ENCODE measurements at regions not wholly inside any gene's neighbourhood (a gene's known extent, or its start where the extent isn't known, plus 50 kb on each side); places are given as distances from the start of the nearest gene placed in this dataset.

DNA sequence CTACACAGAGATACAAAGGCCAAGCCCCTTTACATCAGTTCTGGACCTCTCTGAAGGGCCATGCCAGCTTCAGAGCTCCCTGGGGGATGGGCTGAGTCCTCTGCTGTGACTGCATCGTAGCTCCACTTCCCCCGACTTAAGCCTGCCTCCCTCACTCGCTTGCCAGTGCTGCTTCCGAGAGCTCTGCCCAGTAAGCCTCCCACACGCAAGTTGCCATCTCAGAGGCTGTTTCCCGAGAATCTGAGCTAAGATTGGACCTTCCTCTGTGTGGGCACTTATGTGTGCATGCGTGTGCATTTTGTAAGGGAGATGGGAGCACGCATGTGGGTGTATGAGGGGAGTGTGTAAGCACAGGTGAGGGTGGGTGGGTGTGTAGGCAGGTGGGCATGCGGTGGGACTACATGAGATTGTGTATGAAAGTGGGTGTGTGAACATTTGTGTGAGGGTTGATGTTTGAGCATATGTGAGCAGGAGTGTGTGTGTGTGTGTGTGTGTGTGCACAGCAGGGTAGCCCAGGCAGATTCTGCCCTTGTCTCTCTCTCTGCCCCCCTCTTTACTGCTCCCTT, 163.0 kb upstream of the SYT13 start:
- H3K27ac ChIP-seq (ENCODE audit: poor library complexity, severe bottlenecking) = no peak overlapping the region

DNA sequence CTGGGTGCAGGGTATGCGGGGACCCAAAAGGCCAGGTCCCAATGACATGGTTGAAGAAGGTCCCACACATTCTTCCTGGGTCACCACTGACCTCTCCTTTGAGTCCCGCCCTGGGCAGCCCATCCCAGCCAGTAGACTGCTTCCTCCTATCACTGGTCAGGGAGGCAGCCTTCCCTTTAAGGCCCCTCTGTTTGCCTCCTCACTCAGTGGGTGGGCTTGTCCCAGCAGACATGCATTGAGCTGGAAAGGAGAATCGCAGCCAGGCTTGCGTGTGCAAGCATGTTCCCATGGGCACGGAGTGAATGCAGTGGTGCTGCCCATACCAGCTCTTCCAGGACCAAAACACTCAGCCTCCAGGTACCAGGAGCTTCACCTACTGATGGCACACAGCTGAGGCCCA, 162.4 kb upstream of the SYT13 start:
- ATAC-seq (ENCODE audit: low read depth) = no peak
- Histone ChIP-seq H3K27me3 (ENCODE audit: insufficient read depth, poor library complexity, severe bottlenecking) (no peaks in the 10 kb centered on the region), H3K4me3 (ENCODE audit: severe bottlenecking) (no peak overlapping the region), H3K4me1 (ENCODE audit: insufficient read depth, poor library complexity, severe bottlenecking) (no peaks in the 10 kb centered on the region), H3K9me3 (ENCODE audit: severe bottlenecking) (no peaks in the 10 kb centered on the region), H3K27ac (ENCODE audit: poor library complexity, severe bottlenecking) (no peak overlapping the region), H3K36me3 (ENCODE audit: low read depth) (no peaks in the 10 kb centered on the region)
- no peak for DNase-seq (ENCODE audit: low spot score)
- TF ChIP-seq CTCF (IDR thresholded peaks at IDR 0.05; ENCODE audit: poor library complexity, severe bottlenecking) = no peak

More for the DNA sequence above, 163.0 kb upstream of the SYT13 start:
- Histone ChIP-seq H3K36me3 (ENCODE audit: low read depth) (no peaks in the 10 kb centered on the region), H3K9me3 (ENCODE audit: severe bottlenecking) (no peaks in the 10 kb centered on the region), H3K4me1 (ENCODE audit: insufficient read depth, poor library complexity, severe bottlenecking) (no peaks in the 10 kb centered on the region), H3K4me3 (ENCODE audit: severe bottlenecking) (no peak overlapping the region), H3K27me3 (ENCODE audit: insufficient read depth, poor library complexity, severe bottlenecking) (no peaks in the 10 kb centered on the region)
- ATAC-seq (ENCODE audit: low read depth) = no peak
- no peak for TF ChIP-seq CTCF (IDR thresholded peaks at IDR 0.05; ENCODE audit: poor library complexity, severe bottlenecking)
- DNase-seq (ENCODE audit: low spot score) = no peak

DNA sequence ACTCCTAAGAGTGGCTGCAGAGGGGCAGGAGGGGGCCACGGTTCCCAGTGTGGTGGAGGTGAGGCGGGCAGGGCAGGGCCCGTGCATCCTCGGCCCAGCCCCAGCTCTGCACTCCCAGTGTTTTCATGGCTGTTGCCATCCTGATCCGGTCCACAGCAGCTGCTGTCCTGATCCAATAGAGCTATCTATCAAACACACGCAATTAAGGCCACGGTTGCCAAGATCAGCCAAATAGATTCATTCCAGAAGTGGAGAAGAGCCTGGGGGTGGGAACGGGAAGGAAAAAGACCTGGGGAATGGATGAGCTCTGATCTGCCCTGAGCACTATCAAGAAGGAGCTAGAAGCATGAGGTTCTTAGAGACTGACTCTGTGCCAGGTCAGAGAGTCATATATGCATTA, 160.9 kb upstream of the SYT13 start:
- H3K27ac ChIP-seq (ENCODE audit: poor library complexity, severe bottlenecking) = no peak overlapping the region
- no peaks in the 10 kb centered on the region for H3K27me3 ChIP-seq (ENCODE audit: insufficient read depth, poor library complexity, severe bottlenecking)
- ATAC-seq (ENCODE audit: low read depth) (no peak), DNase-seq (ENCODE audit: low spot score) (no peak)
- no peaks in the 10 kb centered on the region for H3K9me3 ChIP-seq (ENCODE audit: severe bottlenecking)
- no peaks in the 10 kb centered on the region for H3K4me1 ChIP-seq (ENCODE audit: insufficient read depth, poor library complexity, severe bottlenecking)
- no peak for TF ChIP-seq CTCF (IDR thresholded peaks at IDR 0.05; ENCODE audit: poor library complexity, severe bottlenecking)
- H3K4me3 ChIP-seq (ENCODE audit: severe bottlenecking) = no peak overlapping the region
- no peaks in the 10 kb centered on the region for H3K36me3 ChIP-seq (ENCODE audit: low read depth)

- DNase-seq (ENCODE audit: low spot score) (no peak), ATAC-seq (ENCODE audit: low read depth) (no peak)
- Histone ChIP-seq H3K27me3 (ENCODE audit: insufficient read depth, poor library complexity, severe bottlenecking) (no peaks in the 10 kb centered on the region), H3K4me3 (ENCODE audit: severe bottlenecking) (no peak overlapping the region), H3K27ac (ENCODE audit: poor library complexity, severe bottlenecking) (no peak overlapping the region), H3K36me3 (ENCODE audit: low read depth) (no peaks in the 10 kb centered on the region), H3K9me3 (ENCODE audit: severe bottlenecking) (no peaks in the 10 kb centered on the region), H3K4me1 (ENCODE audit: insufficient read depth, poor library complexity, severe bottlenecking) (no peaks in the 10 kb centered on the region)
- no peak for TF ChIP-seq CTCF (IDR thresholded peaks at IDR 0.05; ENCODE audit: poor library complexity, severe bottlenecking)
These were observed 160.3 kb upstream of the SYT13 start for GRCh38 chr11:45446434-45446833.

DNA sequence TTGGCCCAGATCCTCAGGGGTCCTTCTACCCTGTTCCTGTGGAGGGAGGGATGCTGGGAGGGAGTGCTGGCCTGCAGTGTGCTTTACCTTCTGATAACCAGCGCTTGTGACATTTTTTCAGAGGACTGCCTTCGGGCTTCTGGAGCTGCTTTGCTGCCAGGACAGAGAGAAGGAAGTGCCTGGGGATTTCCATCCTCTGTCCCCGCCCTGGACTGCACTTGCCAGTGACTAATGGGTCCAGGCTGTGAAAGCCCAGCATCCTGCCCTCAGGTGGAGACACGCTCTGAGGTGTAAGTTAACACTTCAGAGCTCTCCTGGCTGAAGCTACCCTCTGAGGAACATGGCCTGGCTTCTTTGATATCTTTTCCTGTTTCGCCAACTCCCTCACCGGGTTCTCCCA, 158.7 kb upstream of the SYT13 start:
- ATAC-seq (ENCODE audit: low read depth) = peak; percentile 84

More for the DNA sequence above, 158.7 kb upstream of the SYT13 start:
- no peak for DNase-seq (ENCODE audit: low spot score)
- no peaks in the 10 kb centered on the region for H3K27me3 ChIP-seq (ENCODE audit: insufficient read depth, poor library complexity, severe bottlenecking)
- TF ChIP-seq CTCF (IDR thresholded peaks at IDR 0.05; ENCODE audit: poor library complexity, severe bottlenecking) = no peak
- no peak overlapping the region for H3K4me3 ChIP-seq (ENCODE audit: severe bottlenecking)
- H3K27ac ChIP-seq (ENCODE audit: poor library complexity, severe bottlenecking) = no peak overlapping the region
- H3K36me3 ChIP-seq (ENCODE audit: low read depth) = no peaks in the 10 kb centered on the region
- H3K9me3 ChIP-seq (ENCODE audit: severe bottlenecking) = no peaks in the 10 kb centered on the region
- no peaks in the 10 kb centered on the region for H3K4me1 ChIP-seq (ENCODE audit: insufficient read depth, poor library complexity, severe bottlenecking)

Measured in RWPE2 (cell line).